GM04503 (cell line): ENCODE measurements at regions not wholly inside any gene's neighbourhood (a gene's known extent, or its start where the extent isn't known, plus 50 kb on each side); places are given as distances from the start of the nearest gene placed in this dataset.

ENCODE experiments used
- DNase-seq: peaks from one replicate; pipeline ENCODE4 v3.0.0-alpha.2; 2012; ENCODE audit warnings: low read depth

GRCh38 chr1:234729561-234730474 lies 119.8 kb upstream of the IRF2BP2 start:
- DNase-seq = no peak

- no peak for DNase-seq
Observed at GRCh38 chr1:234728740-234729139, 118.8 kb upstream of the IRF2BP2 start.

GRCh38 chr1:234727018-234727940 lies 117.3 kb upstream of the IRF2BP2 start:
- DNase-seq = no peak

GRCh38 chr1:234726359-234726943 lies 116.5 kb upstream of the IRF2BP2 start:
- DNase-seq = no peak

- DNase-seq = no peak
Observed at GRCh38 chr1:234725177-234726132, 115.5 kb upstream of the IRF2BP2 start.

GRCh38 chr1:234724516-234725176 lies 114.7 kb upstream of the IRF2BP2 start:
- DNase-seq = no peak

- no peak for DNase-seq
Observed at GRCh38 chr1:234722904-234723720, 113.1 kb upstream of the IRF2BP2 start.

- no peak for DNase-seq
Observed at GRCh38 chr1:234722270-234722704, 112.3 kb upstream of the IRF2BP2 start.

GRCh38 chr1:234721476-234722269 lies 111.7 kb upstream of the IRF2BP2 start:
- peak; percentile 90 for DNase-seq

- no peak for DNase-seq
Observed at GRCh38 chr1:234720709-234721441, 110.9 kb upstream of the IRF2BP2 start.

- no peak for DNase-seq
Observed at GRCh38 chr1:234719454-234720251, 109.7 kb upstream of the IRF2BP2 start.

- no peak for DNase-seq
Observed at GRCh38 chr1:234718496-234719453, 108.8 kb upstream of the IRF2BP2 start.

GRCh38 chr1:234716908-234717375 lies 107.0 kb upstream of the IRF2BP2 start:
- no peak for DNase-seq

- DNase-seq = no peak
Observed at GRCh38 chr1:234715252-234716014, 105.5 kb upstream of the IRF2BP2 start.

GRCh38 chr1:234713859-234714258 lies 103.9 kb upstream of the IRF2BP2 start:
- DNase-seq = no peak
